Mesothelial cell of epicardium (in vitro differentiated cells): ENCODE measurements at regions not wholly inside any gene's neighbourhood (a gene's known extent, or its start where the extent isn't known, plus 50 kb on each side); places are given as distances from the start of the nearest gene placed in this dataset.

Experiments
- DNase-seq, 2 experiments: peaks; one replicate each; pipeline ENCODE4 v3.0.0; 2021; ENCODE audit warnings: low spot score in 2 of 2; ENCODE audit not compliant: unreplicated experiment in 2 of 2
- H3K27ac Mint-ChIP-seq: 2 replicates; pipeline ENCODE4 v1.8.0; 2021; ENCODE audit warnings: mixed read lengths
- H3K27me3 Mint-ChIP-seq: 2 replicates; pipeline ENCODE4 v1.8.0; 2021; ENCODE audit warnings: low read depth, mixed read lengths
- H3K36me3 Mint-ChIP-seq: 2 replicates; pipeline ENCODE4 v1.8.0; 2021; ENCODE audit warnings: mixed read lengths
- H3K4me1 Mint-ChIP-seq: 2 replicates; pipeline ENCODE4 v1.8.0; 2021; ENCODE audit warnings: mixed read lengths
- H3K4me3 Mint-ChIP-seq: 2 replicates; pipeline ENCODE4 v1.8.0; 2021; ENCODE audit warnings: mild to moderate bottlenecking, moderate library complexity, mixed read lengths
- H3K9me3 Mint-ChIP-seq: 2 replicates; pipeline ENCODE4 v1.8.0; 2021; ENCODE audit warnings: mixed read lengths
- TF ChIP-seq, protein P1 (sequence below): fragments of 200-600 bp; sonication (generic); IDR thresholded peaks from one replicate; pipeline ENCODE4 v1.5.0; 2021; ENCODE audit warnings: antibody characterized with exemption; ENCODE audit not compliant: unreplicated experiment

DNA sequence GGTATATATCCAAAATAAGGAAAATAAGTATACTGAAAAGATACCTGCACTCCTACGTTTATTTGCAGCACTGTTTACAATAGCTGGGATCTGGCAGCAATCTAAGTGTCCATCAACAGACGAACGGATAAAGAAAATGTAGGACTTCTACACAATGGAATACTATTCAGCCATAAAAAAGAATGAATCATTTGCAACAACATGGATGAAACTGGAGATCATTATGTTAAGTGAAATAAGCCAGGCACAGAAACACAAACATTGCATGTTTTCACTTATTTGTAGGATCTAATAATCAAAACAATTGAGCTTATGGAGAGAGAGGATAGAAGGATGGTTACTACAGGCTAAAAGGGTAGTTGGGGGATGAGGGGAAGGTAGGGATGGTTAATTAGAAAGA is 494.0 kb downstream of the UQCRFS1 start:
- Mint-ChIP-seq H3K4me1 (no peaks in the 10 kb centered on the region), H3K9me3 (peaks cover 14% of the 10 kb centered on the region), H3K27ac (no peak overlapping the region), H3K27me3 (peaks cover 4% of the 10 kb centered on the region), H3K4me3 (no peak overlapping the region), H3K36me3 (no peaks in the 10 kb centered on the region)
- TF ChIP-seq, protein P1, sequence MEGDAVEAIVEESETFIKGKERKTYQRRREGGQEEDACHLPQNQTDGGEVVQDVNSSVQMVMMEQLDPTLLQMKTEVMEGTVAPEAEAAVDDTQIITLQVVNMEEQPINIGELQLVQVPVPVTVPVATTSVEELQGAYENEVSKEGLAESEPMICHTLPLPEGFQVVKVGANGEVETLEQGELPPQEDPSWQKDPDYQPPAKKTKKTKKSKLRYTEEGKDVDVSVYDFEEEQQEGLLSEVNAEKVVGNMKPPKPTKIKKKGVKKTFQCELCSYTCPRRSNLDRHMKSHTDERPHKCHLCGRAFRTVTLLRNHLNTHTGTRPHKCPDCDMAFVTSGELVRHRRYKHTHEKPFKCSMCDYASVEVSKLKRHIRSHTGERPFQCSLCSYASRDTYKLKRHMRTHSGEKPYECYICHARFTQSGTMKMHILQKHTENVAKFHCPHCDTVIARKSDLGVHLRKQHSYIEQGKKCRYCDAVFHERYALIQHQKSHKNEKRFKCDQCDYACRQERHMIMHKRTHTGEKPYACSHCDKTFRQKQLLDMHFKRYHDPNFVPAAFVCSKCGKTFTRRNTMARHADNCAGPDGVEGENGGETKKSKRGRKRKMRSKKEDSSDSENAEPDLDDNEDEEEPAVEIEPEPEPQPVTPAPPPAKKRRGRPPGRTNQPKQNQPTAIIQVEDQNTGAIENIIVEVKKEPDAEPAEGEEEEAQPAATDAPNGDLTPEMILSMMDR, result no peak
- no peak for DNase-seq

GRCh38 chr19:28715157-28715556 is 497.8 kb downstream of the UQCRFS1 start:
- DNase-seq, result no peak
- Mint-ChIP-seq H3K36me3 (no peaks in the 10 kb centered on the region), H3K4me3 (no peak overlapping the region), H3K27ac (no peak overlapping the region), H3K4me1 (no peaks in the 10 kb centered on the region), H3K27me3 (peaks cover 6% of the 10 kb centered on the region), H3K9me3 (peaks cover 14% of the 10 kb centered on the region)
- TF ChIP-seq, protein P1, result no peak

DNA sequence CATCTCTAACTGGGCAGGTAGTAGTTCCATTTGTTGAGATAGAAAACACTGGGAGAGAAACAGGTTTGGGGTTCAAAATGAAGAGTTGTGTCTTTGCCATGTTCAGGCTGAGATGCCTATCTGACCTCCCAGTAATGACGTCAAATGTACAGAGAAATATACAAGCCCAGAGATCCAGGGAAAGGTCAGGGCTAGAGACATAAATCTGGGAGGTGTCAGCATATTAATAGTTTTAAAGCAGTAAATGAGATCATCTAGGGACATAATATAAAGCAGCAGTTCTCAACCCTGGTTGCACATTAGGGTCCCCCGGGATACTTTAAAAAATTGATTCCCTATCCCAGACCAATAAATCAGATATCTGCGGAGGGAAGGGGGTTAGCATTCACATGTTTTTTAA is 501.5 kb downstream of the UQCRFS1 start:
- H3K4me1 Mint-ChIP-seq, result no peaks in the 10 kb centered on the region
- TF ChIP-seq, protein P1, result no peak
- H3K27ac Mint-ChIP-seq, result no peak overlapping the region
- no peaks in the 10 kb centered on the region for H3K36me3 Mint-ChIP-seq
- H3K27me3 Mint-ChIP-seq, result peaks cover 13% of the 10 kb centered on the region
- peaks cover 4% of the 10 kb centered on the region for H3K9me3 Mint-ChIP-seq
- no peak overlapping the region for H3K4me3 Mint-ChIP-seq
- no peak for DNase-seq

GRCh38 chr19:28710278-28710677 is 502.7 kb downstream of the UQCRFS1 start:
- no peaks in the 10 kb centered on the region for H3K36me3 Mint-ChIP-seq
- H3K4me3 Mint-ChIP-seq, result no peak overlapping the region
- H3K4me1 Mint-ChIP-seq, result no peaks in the 10 kb centered on the region
- peaks cover 13% of the 10 kb centered on the region for H3K27me3 Mint-ChIP-seq
- H3K9me3 Mint-ChIP-seq, result no peaks in the 10 kb centered on the region
- H3K27ac Mint-ChIP-seq, result no peak overlapping the region
- TF ChIP-seq, protein P1, result peak; percentile 69
- DNase-seq, result no peak

DNA sequence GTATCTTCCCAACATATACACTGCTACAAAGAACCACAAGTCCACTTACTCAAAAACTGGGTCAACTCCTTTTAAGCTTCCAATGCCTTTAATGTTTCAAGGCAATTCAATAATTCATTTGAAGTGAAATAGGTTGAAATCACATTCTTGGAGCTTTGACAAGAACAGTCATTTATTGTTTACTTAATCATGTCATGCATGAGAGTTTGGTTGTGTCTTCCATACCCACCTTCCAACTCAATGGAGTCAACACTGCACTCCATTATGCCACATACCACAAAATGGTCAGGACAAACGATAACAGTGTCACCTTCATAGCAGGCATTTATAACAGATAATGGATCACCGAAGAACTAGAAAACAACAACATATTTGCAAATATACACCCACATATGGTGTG is 506.3 kb downstream of the UQCRFS1 start:
- no peaks in the 10 kb centered on the region for H3K36me3 Mint-ChIP-seq
- peaks cover 10% of the 10 kb centered on the region for H3K27me3 Mint-ChIP-seq
- no peaks in the 10 kb centered on the region for H3K4me1 Mint-ChIP-seq
- TF ChIP-seq, protein P1, result no peak
- H3K27ac Mint-ChIP-seq, result no peak overlapping the region
- no peaks in the 10 kb centered on the region for H3K9me3 Mint-ChIP-seq
- DNase-seq, result no peak
- no peak overlapping the region for H3K4me3 Mint-ChIP-seq

DNA sequence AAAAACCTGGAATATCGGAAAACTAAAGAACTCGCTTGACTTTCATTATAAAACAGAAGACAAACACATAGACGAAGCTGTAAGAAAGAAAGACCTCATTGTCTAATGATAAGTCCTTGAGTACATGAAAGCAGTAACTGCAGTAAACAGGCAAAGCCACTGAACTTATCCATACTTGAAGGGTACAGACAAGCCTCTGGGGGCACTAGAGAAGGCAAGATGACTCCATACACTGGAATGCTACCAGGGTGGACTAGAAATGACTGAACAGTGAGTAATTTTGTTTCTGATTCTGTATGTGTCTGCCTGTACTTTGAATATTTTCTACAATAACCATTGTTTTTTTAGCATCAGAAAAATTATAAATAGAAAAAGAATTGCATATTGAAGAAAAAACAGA is 507.9 kb downstream of the UQCRFS1 start:
- peaks cover 7% of the 10 kb centered on the region for H3K27me3 Mint-ChIP-seq
- no peak overlapping the region for H3K4me3 Mint-ChIP-seq
- no peaks in the 10 kb centered on the region for H3K9me3 Mint-ChIP-seq
- no peaks in the 10 kb centered on the region for H3K4me1 Mint-ChIP-seq
- H3K27ac Mint-ChIP-seq, result no peak overlapping the region
- DNase-seq, result no peak
- TF ChIP-seq, protein P1, result no peak
- no peaks in the 10 kb centered on the region for H3K36me3 Mint-ChIP-seq
